SU-DHL-6 (cell line): ENCODE measurements at regions not wholly inside any gene's neighbourhood (a gene's known extent, or its start where the extent isn't known, plus 50 kb on each side); places are given as distances from the start of the nearest gene placed in this dataset.

Experiments
- H2AFZ ChIP-seq: fragments of 200-600 bp; sonication (generic); 2 replicates; pipeline ENCODE4 v1.6.1; 2014; ENCODE audit warnings: low read depth, mild to moderate bottlenecking, moderate library complexity, mixed read lengths, antibody characterized with exemption, low read length; ENCODE audit not compliant: severe bottlenecking
- H3F3A ChIP-seq: fragments of 200-600 bp; shearing (Covaris generic); 2 replicates; pipeline ENCODE4 v1.6.0; 2016; ENCODE audit warnings: antibody characterized with exemption, mild to moderate bottlenecking; ENCODE audit not compliant: insufficient read depth
- H3K27ac ChIP-seq: fragments of 200-600 bp; sonication (generic); 2 replicates; pipeline ENCODE4 v1.5.1; 2016; ENCODE audit warnings: low read depth, mild to moderate bottlenecking, low read length, moderate library complexity, mixed read lengths
- H3K27me3 ChIP-seq: fragments of 200-600 bp; sonication (generic), shearing (Covaris generic); 2 replicates; pipeline ENCODE4 v1.6.0; 2014; ENCODE audit warnings: mild to moderate bottlenecking, low read length
- H3K36me3 ChIP-seq: fragments of 200-600 bp; sonication (generic); 2 replicates; pipeline ENCODE4 v1.6.1; 2014; ENCODE audit warnings: mild to moderate bottlenecking, low read length, mixed read lengths
- H3K4me2 ChIP-seq: fragments of 300-600, 200-600 bp; shearing (Covaris generic), sonication (generic); 2 replicates; pipeline ENCODE4 v1.6.0; 2014; ENCODE audit warnings: low read length, low read depth, mild to moderate bottlenecking; ENCODE audit not compliant: poor library complexity, severe bottlenecking
- H3K4me3 ChIP-seq: fragments of 200-600 bp; sonication (generic); 2 replicates; pipeline ENCODE4 v1.5.1; 2014; ENCODE audit warnings: antibody characterized with exemption, low read length, mild to moderate bottlenecking, mixed read lengths; ENCODE audit not compliant: insufficient read depth, poor library complexity, severe bottlenecking
- H3K79me2 ChIP-seq: fragments of 200-600 bp; sonication (generic); 2 replicates; pipeline ENCODE4 v1.6.1; 2014; ENCODE audit warnings: mild to moderate bottlenecking, low read length, moderate library complexity; ENCODE audit not compliant: insufficient read depth
- H3K9ac ChIP-seq: fragments of 200-600 bp; sonication (generic); 2 replicates; pipeline ENCODE4 v1.7.0; 2014; ENCODE audit warnings: mild to moderate bottlenecking, low read length
- H3K9me2 ChIP-seq: fragments of 200-600 bp; sonication (generic); replicated peaks from 2 replicates; pipeline ENCODE4 v1.6.1; 2014; ENCODE audit warnings: low read length; ENCODE audit not compliant: insufficient read depth
- H3K9me3 ChIP-seq: fragments of 200-600 bp; sonication (generic); 2 replicates; pipeline ENCODE4 v1.6.1; 2014; ENCODE audit warnings: low read length, mixed read lengths; ENCODE audit not compliant: insufficient read depth
- H4K20me1 ChIP-seq: fragments of 200-600 bp; sonication (generic); 2 replicates; pipeline ENCODE4 v1.6.1; 2014; ENCODE audit warnings: low read depth, mild to moderate bottlenecking, antibody characterized with exemption, low read length, moderate library complexity, mixed read lengths
- EZH2phosphoT487 ChIP-seq: fragments of 200-600 bp; sonication (generic), shearing (Covaris generic); conservative IDR thresholded peaks from 2 replicates; pipeline ENCODE4 v1.6.1; 2018; ENCODE audit warnings: mild to moderate bottlenecking, antibody characterized with exemption, low read length, moderate library complexity, mixed read lengths
- TF ChIP-seq, protein P1 (sequence below): fragments of 200-600 bp; sonication (generic); IDR thresholded peaks from one replicate; pipeline ENCODE4 v1.5.1; 2017; ENCODE audit warnings: antibody characterized with exemption, mild to moderate bottlenecking, low read length, moderate library complexity; ENCODE audit not compliant: insufficient read depth, poor library complexity, severe bottlenecking

- Histone ChIP-seq H2AFZ (no peak overlapping the region), H3K4me3 (no peak overlapping the region), H3K4me2 (no peak overlapping the region), H3K36me3 (no peaks in the 10 kb centered on the region), H4K20me1 (no peaks in the 10 kb centered on the region), H3K9me3 (no peaks in the 10 kb centered on the region), H3F3A (no peaks in the 10 kb centered on the region), H3K9ac (no peak overlapping the region), H3K27ac (no peak overlapping the region), H3K79me2 (no peaks in the 10 kb centered on the region), H3K9me2 (no peaks in the 10 kb centered on the region), H3K27me3 (no peaks in the 10 kb centered on the region)
- TF ChIP-seq, protein P1, sequence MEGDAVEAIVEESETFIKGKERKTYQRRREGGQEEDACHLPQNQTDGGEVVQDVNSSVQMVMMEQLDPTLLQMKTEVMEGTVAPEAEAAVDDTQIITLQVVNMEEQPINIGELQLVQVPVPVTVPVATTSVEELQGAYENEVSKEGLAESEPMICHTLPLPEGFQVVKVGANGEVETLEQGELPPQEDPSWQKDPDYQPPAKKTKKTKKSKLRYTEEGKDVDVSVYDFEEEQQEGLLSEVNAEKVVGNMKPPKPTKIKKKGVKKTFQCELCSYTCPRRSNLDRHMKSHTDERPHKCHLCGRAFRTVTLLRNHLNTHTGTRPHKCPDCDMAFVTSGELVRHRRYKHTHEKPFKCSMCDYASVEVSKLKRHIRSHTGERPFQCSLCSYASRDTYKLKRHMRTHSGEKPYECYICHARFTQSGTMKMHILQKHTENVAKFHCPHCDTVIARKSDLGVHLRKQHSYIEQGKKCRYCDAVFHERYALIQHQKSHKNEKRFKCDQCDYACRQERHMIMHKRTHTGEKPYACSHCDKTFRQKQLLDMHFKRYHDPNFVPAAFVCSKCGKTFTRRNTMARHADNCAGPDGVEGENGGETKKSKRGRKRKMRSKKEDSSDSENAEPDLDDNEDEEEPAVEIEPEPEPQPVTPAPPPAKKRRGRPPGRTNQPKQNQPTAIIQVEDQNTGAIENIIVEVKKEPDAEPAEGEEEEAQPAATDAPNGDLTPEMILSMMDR, result no peak
- no peak for TF ChIP-seq EZH2phosphoT487
These were observed 193.6 kb downstream of the MTCL1 start for GRCh38 chr18:8899000-8899399.

- Histone ChIP-seq H2AFZ (no peak overlapping the region), H3K79me2 (no peaks in the 10 kb centered on the region), H3K27ac (no peak overlapping the region), H3K9me3 (no peaks in the 10 kb centered on the region), H3K27me3 (no peaks in the 10 kb centered on the region), H3K9me2 (no peaks in the 10 kb centered on the region), H3K4me3 (no peak overlapping the region), H3K9ac (no peak overlapping the region), H3K4me2 (no peak overlapping the region), H3F3A (no peaks in the 10 kb centered on the region), H3K36me3 (no peaks in the 10 kb centered on the region), H4K20me1 (no peaks in the 10 kb centered on the region)
- no peak for TF ChIP-seq EZH2phosphoT487
- TF ChIP-seq, protein P1, result no peak
These were observed 195.2 kb downstream of the MTCL1 start for GRCh38 chr18:8900552-8900951.

DNA sequence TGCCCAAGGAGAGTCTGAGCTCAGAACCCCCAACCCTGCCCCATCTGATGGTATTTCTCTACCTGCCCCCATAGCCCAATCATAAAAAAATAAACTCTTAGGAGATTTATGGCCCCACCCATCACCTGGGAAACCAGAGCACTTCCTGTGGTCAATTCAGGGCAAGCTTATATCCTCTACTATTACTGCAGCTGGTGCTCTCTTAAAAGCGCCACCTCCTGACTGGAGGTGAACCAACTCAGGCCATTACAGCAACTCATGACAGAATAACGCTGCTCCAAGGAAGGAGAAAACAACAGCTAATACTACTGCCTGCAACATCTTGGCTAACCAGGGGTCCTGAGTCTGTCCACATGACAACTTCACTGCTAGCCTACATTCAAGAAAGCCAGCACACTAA, 195.7 kb downstream of the MTCL1 start:
- H3K4me2 ChIP-seq, result no peak overlapping the region
- no peak overlapping the region for H3K9ac ChIP-seq
- no peak overlapping the region for H3K27ac ChIP-seq
- no peaks in the 10 kb centered on the region for H3F3A ChIP-seq
- H3K9me2 ChIP-seq, result no peaks in the 10 kb centered on the region
- no peaks in the 10 kb centered on the region for H3K36me3 ChIP-seq
- TF ChIP-seq, protein P1, result no peak
- no peak for TF ChIP-seq EZH2phosphoT487
- no peaks in the 10 kb centered on the region for H3K27me3 ChIP-seq
- H4K20me1 ChIP-seq, result no peaks in the 10 kb centered on the region
- H3K9me3 ChIP-seq, result no peaks in the 10 kb centered on the region
- no peaks in the 10 kb centered on the region for H3K79me2 ChIP-seq
- H3K4me3 ChIP-seq, result no peak overlapping the region
- H2AFZ ChIP-seq, result no peak overlapping the region

DNA sequence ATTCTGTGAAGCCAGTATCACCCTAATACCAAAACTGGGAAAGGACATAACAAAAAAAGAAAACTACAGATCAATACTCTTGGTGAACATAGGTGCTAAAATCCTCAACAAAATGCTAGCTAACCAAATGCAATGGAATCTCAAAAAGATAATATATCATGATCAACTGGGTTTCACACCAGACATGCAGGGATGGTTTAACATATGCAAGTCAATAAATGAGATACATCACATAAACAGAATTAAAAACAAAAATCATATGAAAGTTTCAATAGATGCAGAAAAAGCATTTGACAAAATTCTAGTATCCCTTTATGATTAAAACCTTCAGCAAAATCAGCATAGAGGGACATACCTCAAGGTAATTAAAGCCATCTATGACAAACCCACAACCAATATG, 198.2 kb upstream of the NDUFV2 start:
- TF ChIP-seq, protein P1, result no peak
- TF ChIP-seq EZH2phosphoT487, result no peak
- H3K36me3 ChIP-seq, result no peaks in the 10 kb centered on the region
- no peak overlapping the region for H3K27ac ChIP-seq
- H3K4me2 ChIP-seq, result no peak overlapping the region
- H3K9ac ChIP-seq, result no peak overlapping the region
- H3K4me3 ChIP-seq, result no peak overlapping the region
- no peaks in the 10 kb centered on the region for H4K20me1 ChIP-seq
- H3K9me2 ChIP-seq, result no peaks in the 10 kb centered on the region
- no peaks in the 10 kb centered on the region for H3K27me3 ChIP-seq
- no peaks in the 10 kb centered on the region for H3F3A ChIP-seq
- H2AFZ ChIP-seq, result no peak overlapping the region
- H3K79me2 ChIP-seq, result no peaks in the 10 kb centered on the region
- no peaks in the 10 kb centered on the region for H3K9me3 ChIP-seq
